HuH-7.5 (cell line): ENCODE measurements at regions not wholly inside any gene's neighbourhood (a gene's known extent, or its start where the extent isn't known, plus 50 kb on each side); places are given as distances from the start of the nearest gene placed in this dataset.
"Not testable (repeated sequence)": the region's sequence is repeated elsewhere in the genome, so short reads cannot be mapped to it uniquely, and the experiment has no call there.

Experiments used
- DNase-seq: peaks from one replicate; pipeline ENCODE4 v3.0.0; 2011; ENCODE audit warnings: low spot score

DNA sequence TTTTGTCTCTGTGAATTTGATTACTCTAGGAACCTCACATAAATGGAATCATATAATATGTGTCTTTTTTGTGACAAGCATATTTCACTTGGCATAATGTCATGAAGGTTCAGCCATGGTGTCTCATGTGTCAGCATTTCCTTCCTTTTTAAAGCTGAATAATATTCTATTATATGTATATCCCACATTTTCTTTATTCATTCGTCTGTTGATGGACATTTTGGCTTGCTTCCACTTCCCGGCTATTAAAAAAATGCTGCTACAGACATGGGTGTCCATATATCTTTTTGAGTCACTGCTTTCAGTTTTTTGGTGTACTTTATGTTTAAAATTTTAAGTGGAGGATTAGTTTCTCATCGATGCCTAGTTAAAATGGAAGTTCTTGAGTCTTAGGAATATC, 59.8 kb upstream of the C5orf63 start:
- no peak for DNase-seq

DNA sequence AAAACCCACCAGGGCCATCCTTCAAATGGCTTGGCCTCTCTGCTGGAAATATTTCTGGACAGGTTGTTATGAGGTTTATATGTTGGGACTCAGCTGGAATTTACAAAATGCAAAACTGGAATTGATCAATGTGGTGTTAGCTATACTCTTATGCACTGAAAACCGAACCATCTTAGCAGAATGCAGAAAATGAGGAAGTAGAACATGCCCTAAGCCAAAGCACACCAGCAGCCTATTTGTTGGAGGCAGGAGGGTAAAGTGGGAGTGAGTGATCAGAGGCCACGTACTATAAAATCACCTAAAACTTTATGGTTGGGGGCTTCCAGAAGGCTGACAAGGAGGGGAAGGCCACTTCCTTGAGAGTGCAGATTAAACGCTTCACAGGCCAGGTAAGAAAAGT, 63.6 kb upstream of the C5orf63 start:
- DNase-seq: no peak

DNA sequence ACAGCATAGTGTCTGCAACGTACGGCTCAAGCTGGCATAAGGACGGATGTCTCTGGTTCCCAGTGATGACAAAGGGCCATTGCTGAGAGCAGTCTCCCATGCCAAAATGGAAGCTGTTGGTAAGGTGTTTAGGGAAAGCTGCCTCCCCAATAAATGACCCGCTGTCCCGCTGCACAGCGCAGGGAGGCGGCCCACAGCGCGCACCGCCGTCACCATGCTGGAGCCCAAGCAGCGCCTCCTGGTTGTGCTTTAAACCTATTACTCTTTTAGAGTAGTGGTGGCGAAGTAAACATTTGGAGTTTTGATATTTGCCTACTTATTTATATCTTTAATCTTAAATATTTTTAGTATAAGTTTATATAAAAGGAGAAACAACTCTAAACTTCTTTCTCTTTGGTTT, 70.4 kb upstream of the C5orf63 start:
- DNase-seq: no peak

DNA sequence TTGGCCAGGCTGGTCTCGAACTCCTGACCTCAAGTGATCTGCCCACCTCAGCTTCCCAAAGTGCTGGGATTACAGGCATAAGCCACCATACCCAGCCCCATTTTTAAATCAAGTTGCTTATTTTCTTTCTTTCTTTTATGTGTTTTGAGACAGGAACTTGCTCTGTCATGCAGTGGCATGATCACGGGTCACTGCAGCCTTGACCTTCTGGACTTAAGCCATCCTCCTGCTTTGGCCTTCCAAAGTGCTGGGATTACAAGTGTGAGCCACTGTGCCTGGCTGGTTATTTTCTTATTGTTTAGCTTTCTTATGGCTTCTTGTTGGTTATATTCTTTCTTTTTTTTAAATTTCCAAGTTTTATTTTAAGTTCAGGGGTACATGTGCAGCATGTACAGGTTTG, 79.7 kb upstream of the C5orf63 start:
- DNase-seq: no peak

DNA sequence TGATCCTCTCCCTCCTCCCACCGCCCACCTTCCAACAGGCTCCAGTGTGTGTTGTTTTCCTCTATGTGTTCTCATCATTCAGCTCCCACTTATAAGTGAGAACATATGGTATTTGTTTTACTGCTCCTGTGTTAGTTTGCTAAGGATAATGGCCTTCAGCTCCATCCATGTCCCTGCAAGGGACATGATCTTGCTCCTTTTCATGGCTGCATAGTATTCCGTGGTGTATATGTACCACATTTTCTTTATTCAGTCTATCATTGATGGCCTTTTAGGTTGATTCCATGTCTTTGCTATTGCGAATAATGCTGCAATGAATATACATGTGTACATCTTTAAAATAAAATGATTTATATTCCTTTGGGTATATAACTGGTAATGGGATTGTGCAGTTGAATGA, 80.2 kb upstream of the C5orf63 start:
- DNase-seq: no peak

DNA sequence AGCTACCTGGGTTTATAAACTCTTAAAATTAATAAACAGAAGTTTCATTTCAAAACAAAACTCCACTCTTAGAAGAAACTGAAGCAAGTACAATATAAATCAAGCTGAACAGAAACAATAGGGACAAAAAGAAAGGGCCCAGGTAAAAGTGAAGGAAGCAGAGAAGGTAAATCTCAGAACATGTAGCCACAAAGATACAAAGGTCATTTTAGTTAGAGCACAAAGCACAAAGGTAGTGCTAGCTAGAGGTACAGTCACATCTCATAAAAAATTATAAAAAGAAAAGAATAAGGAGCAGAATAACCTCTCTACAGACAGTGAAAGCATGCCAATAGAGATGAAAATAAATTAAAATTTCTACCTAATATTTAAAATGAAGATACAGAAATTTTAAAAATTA, 90.4 kb upstream of the C5orf63 start:
- DNase-seq: no peak

DNA sequence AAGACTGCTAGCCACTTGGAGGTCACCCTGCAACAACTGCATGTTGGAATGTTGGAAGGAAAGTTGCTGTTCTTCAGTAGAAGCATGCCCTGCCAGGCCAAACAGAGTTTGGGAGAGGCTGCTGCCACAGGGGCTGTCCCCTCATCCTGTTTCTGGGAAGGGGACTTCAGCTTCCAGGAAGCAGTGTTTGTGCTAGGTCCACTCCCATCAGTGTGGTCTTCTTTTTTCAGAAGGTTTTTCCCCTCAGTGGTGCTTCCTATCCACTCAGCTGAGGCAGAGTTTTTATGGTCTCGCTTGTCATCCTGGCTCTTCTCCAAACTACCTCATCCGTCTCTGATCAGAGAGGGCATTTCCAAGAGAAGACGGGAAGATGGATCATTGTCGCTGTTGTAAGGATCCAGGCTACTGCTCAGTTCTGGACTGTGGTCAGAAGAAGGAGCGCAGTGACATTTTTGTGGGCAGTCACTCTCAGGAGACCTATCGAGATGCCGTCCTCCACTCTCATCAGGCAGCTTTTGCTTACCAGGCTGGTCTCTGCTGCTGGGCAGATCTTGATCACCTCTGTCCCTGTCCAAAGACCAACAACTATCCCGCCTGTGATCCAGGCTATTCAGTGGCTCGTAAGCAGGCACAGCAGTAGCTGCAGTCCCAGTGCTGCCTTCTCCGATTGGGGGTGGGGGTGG, 97.8 kb upstream of the C5orf63 start:
- no peak for DNase-seq

DNA sequence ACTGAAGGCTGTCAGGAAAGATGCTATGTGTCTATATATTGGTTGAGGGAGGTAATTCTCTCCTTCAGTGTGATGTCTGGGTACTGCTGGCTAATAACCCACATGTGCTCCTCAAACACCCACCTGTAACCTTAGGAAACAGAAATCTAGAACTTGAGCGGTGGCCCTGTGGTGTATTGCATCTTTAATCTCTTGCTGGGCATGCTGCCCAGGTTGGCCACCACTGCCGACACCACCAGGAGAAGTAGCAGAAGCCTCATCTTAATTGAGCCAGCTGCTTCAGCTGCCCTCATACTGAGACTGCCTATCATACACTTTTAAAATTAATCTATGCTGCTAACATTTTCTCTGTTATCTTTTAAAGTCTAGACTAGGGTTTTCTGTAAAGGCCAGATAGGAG, 103.5 kb upstream of the C5orf63 start:
- DNase-seq: no peak

DNA sequence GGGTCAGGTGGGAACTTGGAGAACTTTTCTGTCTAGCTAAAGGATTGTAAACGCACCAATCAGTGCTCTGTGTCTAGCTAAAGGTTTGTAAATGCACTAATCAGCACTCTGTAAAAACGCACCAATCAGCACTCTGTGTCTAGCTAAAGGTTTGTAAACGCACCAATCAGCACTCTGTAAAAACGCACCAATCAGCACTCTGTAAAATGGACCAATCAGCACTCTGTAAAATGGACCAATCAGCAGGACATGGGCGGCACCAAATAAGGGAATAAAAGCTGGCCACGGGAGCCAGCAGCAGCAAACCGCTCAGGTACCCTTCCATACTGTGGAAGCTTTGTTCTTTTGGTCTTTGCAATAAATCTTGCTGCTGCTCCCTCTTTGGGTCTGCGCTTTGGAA, 108.0 kb upstream of the MEGF10 start:
- not testable (repeated sequence) for DNase-seq

DNA sequence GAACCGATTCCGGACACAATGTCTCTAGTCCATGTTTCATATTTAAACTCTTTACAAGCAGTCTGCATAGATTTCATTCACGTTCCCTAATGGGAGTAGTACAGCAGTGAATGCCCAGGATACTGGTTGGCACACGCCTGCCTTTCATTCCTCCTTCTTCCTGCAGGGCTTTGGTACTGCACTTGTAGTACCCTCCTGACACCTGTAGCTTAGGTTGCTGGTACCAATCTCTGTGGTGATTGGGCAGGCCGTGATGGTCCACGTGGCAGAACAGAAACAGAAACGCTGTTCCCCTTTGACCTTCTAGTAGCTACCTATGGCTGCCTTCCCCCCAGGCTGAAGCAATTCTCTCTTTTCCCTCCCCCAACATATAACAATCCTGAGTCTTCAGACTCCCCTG, 107.3 kb upstream of the MEGF10 start:
- DNase-seq: no peak

DNA sequence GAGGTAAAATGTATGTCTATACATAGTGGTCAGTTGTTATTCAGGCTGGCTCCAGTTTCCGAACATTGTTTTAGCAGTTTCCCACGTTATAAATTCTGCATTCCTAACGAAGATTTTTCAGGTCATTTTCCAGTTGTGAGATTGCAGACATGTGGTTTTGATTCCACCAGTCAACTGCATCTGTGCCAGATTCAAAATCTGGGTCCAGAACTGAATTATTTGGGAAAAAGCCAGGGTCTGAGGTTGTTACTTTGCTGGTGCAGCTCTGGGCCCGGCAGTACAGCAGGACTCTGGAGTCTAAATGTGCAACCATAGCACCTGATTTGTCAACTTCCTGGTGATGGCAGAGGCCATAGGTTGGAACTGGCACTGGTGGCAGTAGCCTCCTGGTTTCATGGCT, 105.7 kb upstream of the MEGF10 start:
- no peak for DNase-seq

DNA sequence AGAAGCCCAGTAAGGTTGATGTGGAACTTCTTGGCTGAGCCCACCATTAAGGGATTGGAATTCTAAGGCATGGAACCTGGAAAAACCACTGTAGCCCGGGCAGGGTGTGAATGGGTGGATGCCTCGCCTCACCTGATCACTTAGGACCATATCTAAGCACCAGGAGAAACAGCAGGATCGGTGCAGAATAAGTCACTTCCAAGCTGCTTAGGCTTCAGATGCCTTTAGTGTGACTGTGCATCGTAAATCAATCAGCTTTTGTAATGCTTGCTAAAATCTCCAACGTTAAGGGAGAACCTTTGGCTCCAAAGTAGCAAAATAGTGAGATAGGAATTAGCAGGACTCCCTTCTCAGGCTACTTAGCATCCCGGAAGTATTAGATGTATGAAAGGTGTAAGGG, 103.9 kb upstream of the MEGF10 start:
- DNase-seq: no peak

DNA sequence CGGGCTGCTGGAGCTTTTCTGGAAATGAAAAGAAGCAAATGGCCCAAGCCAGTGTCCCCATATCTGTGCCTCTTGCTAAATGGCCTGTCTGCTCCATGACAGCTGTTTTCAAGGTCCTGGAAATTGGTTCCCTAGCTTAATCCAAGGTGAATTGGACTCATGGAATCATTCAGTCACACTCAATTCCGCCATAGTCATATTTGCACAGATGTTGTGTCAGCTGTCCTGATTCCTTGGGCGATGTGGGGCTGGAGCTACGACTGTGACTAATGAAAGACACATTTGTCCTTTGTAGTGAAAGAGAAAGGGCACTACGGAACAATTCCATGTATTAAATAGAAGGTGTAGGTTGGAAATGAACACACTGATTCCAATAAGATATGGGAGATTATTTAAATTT, 102.9 kb upstream of the MEGF10 start:
- DNase-seq: no peak

DNA sequence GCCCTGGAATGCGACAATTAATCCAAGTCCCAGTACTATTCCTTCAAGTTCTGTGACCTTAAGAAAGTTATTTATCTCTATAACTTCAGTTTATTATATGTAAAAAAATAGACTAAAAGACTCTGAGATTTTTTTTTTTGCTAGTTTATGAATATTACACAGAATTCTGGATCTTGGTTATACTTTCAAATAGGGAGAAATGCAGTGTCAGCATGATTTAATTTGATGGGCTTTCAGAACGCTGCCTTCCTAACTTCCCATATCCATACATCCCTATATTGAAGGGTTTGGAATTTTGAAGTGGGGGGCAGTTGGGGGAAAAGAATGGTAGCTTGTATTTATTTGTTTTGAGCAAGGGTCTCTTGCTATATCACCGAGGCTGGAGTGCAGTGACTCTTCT, 98.4 kb upstream of the MEGF10 start:
- no peak for DNase-seq

DNA sequence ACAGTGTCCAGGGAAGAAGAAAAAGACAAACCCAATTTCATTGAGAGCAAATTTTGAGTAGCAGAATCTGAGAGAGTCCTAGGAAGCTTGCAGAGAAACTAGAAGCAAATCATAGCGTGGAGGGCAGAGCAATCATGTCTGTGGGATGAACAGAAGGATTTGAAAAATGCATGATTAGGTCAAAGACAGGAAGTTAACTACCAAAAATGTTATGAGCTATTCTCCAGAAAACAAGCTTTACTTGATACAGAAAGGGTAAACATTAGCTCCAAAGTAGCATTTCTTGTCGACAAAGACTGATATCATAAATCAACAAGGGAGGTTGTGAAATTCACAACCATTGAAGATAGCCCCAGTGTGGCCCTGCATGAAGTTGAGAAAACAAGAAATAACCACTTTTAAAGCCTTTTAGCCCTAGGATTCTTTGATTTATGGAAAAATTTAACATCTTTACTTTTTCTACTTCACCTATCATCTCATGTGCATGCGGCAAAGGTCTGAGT, 97.7 kb upstream of the MEGF10 start:
- no peak for DNase-seq

DNA sequence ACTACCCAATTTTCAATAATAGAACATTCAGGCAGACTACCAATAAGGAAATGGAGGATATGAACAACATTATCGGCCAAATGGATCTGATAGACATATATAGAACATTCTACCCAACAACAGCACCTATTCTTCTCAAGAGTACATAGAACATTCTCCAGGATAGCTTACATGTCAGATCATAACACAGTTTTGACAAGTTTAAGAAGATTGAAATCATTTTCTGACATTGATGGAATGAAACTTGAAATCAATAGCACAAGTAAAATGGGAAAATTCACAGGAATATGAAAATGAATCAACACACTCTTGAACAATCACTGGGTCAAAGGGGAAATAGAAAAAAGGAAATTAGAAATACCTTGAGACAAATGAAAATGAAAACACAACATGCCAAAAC, 94.6 kb upstream of the MEGF10 start:
- DNase-seq: no peak

DNA sequence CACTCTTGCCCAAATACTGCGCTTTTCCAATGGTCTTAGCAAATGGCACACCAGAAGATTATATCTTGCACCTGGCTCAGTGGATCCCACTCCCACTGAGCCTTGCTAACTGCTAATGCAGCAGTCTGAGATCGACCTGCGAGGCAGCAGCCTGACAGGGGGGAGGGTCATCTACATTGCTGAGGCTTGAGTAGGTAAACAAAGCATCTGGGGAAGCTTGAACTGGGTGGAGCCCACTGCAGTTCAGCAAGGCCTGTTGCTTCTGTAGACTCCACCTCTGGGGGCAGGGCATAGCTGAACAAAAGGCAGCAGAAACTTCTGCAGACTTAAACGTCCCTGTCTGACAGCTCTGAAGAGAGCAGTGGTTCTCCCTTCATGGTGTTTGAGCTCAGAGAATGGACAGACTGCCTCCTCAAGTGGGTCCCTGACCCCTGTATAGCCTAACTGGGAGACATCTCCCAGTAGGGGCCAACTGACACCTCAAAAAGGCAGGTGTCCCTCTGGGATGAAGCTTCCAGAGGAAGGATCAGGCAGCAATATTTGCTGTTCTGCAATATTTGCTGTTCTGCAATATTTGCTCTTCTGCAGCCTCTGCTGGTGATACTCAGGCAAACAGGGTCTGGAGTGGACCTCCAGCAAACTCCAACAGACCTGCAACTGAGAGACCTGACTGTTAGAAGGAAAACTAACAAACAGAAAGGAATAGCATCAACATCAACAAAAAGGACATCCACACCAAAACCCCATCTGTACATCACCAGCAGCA, 93.0 kb upstream of the MEGF10 start:
- DNase-seq: not testable (repeated sequence)

DNA sequence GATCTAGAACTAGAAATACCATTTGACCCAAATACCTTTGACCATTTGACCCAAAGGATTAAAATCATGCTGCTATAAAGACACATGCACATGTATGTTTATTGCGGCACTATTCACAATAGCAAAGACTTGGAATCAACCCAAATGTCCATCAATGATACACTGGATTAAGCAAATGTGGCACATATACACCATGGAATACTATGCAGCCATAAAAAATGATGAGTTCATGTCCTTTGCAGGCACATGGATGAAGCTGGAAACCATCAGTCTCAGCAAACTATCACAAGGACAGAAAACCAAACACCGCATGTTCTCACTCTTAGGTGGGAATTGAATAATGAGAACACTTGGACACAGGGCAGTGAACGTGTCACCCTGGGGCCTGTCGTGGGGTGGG, 87.9 kb upstream of the MEGF10 start:
- not testable (repeated sequence) for DNase-seq

DNA sequence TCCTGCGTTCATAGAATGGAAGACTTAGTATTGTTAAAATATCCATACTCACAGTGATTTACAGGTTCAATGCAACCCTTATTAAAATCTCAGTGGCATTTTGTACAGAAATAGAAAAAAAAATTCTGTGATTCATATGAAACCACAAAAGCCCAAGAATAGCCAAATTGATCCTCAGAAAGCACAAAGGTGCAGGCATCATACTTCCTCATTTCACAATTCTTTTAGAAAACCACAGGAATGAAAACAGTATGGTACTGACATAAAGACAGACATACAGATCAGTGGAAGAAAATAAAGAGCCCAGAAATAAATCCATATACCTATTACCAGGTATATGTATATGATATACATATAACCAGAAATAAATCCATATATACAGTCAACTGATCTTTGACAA, 86.8 kb upstream of the MEGF10 start:
- no peak for DNase-seq

DNA sequence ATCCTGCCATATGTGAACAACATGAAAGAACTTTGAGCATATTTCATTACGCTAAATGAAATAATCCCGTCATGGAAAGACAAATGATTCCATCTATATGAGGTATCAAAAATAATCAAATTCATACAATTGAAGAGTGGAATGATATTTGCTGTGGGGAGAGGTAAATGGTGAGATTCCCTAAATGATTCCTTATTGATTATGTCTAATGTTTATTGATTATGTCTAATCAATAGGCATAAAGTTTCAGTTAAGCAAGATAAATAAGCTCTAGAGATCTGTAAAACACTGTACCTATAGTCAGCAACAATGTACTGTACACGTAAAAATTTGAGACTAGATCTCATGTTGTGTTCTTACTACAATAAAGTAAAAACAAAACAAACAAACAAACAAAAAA, 85.4 kb upstream of the MEGF10 start:
- DNase-seq: no peak

DNA sequence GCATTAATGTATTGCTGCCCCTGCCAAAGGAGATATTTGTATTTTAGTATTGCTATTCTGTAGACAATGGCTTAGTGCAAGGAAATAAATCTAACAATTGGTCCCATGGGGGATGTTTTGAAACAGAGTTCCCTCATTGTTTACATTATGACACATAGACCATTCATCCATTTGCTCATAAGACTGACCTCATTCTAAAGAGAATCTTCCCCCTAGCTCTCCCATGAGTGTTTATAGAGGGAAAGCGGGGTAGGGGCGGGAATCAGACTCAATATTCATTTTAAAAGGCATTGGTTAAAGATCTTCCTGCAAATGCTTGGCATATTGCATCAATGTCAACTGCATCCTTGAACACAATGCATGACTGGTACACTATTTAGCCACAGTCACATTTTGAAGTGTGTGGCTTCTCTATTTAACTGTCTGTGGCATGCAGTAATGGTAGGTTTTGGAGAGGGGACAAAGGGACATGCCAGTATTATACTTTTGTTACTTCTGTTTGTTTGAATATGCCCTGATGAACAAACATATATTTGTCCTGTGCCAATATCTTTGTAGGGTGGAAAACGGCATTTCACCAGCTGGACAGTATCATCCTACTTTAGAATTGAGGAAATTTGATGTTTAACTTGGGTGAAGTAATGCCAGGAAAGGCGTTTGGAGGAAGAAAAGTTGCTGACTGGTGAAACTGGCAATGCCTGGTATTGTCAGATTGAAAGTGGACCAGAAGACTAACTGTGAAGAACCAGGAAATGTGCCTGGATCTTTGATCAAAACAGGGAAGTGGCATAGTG, 84.1 kb upstream of the MEGF10 start:
- DNase-seq: no peak

DNA sequence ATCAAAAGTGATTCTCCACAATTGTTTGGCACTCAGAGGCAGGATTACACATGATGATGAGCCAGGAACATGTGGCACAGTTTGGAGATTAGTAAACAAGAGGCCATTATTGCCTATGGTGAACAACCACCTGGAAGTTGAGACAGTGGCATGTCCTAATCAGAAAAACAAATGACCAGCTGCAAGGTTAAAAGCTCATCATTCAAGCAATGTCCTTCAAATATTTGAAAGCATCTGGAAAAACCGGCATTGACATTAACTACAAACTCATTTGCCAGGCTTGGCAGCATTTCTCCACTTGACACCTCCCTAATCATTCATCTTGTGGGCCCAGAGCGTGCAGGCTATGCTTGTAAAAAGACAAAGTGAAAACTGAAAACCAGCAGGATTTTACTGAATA, 80.6 kb upstream of the MEGF10 start:
- no peak for DNase-seq

DNA sequence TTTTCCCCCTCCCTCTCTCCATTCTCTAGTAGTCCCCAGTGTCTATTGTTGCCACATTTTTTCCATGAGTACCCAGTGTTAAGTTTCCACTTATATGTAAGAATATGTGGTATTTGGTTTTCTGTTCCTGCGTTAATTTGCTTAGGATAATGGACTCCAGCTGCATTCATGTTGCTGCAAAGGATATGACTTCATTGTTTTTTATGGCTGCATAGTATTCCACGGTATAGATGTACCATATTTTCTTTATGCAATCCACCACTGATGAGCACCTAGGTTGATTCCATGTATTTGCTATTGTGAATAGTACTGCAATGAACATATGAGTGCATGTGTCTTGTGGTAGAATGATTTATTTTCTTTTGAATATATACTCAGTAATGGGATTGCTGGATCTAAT, 77.4 kb upstream of the MEGF10 start:
- no peak for DNase-seq
